HG03159 (cell line): ENCODE measurements at regions not wholly inside any gene's neighbourhood (a gene's known extent, or its start where the extent isn't known, plus 50 kb on each side); places are given as distances from the start of the nearest gene placed in this dataset.
A peak's percentile ranks its signal among the peaks of the same experiment; 100 is the strongest.

Source experiments
- ATAC-seq: cut with Tn5 transposase; IDR thresholded peaks from one replicate; pipeline ENCODE4 v1.9.1; 2021; ENCODE audit warnings: mild to moderate bottlenecking, moderate library complexity; ENCODE audit not compliant: unreplicated experiment

- no peak for ATAC-seq
These were observed 487.6 kb downstream of the METTL4 start for GRCh38 chr18:2083691-2084090.

GRCh38 chr18:2086439-2086838 lies 484.9 kb downstream of the METTL4 start:
- no peak for ATAC-seq

- ATAC-seq, result no peak
These were observed 483.2 kb downstream of the METTL4 start for GRCh38 chr18:2087877-2088673.

- ATAC-seq, result no peak
These were observed 481.9 kb downstream of the METTL4 start for GRCh38 chr18:2089396-2089795.

GRCh38 chr18:2091937-2092336 lies 479.4 kb downstream of the METTL4 start:
- no peak for ATAC-seq

GRCh38 chr18:2096551-2096950 lies 474.8 kb downstream of the METTL4 start:
- no peak for ATAC-seq

- ATAC-seq, result no peak
These were observed 470.6 kb downstream of the METTL4 start for GRCh38 chr18:2100694-2101213.

- peak; percentile 70 for ATAC-seq
These were observed 469.3 kb downstream of the METTL4 start for GRCh38 chr18:2102022-2102421.

GRCh38 chr18:2103299-2103698 lies 468.0 kb downstream of the METTL4 start:
- no peak for ATAC-seq

- ATAC-seq, result peak; percentile 91
These were observed 466.5 kb downstream of the METTL4 start for GRCh38 chr18:2104620-2105462.

GRCh38 chr18:2108591-2108990 lies 462.7 kb downstream of the METTL4 start:
- ATAC-seq, result no peak

GRCh38 chr18:2111456-2111855 lies 459.8 kb downstream of the METTL4 start:
- no peak for ATAC-seq

- no peak for ATAC-seq
These were observed 458.8 kb downstream of the METTL4 start for GRCh38 chr18:2112435-2113045.

GRCh38 chr18:2114289-2114688 lies 457.0 kb downstream of the METTL4 start:
- ATAC-seq, result no peak

GRCh38 chr18:2114765-2115164 lies 456.5 kb downstream of the METTL4 start:
- no peak for ATAC-seq

- no peak for ATAC-seq
These were observed 450.1 kb downstream of the METTL4 start for GRCh38 chr18:2121224-2121623.

GRCh38 chr18:2123077-2123476 lies 448.2 kb downstream of the METTL4 start:
- ATAC-seq, result no peak

- ATAC-seq, result no peak
These were observed 436.9 kb downstream of the METTL4 start for GRCh38 chr18:2134364-2134763.

- no peak for ATAC-seq
These were observed 436.0 kb downstream of the METTL4 start for GRCh38 chr18:2135309-2135708.

- no peak for ATAC-seq
These were observed 432.8 kb downstream of the METTL4 start for GRCh38 chr18:2138552-2138951.

GRCh38 chr18:2139691-2140090 lies 431.6 kb downstream of the METTL4 start:
- ATAC-seq, result no peak
